GM12892 (cell line): ENCODE measurements at regions not wholly inside any gene's neighbourhood (a gene's known extent, or its start where the extent isn't known, plus 50 kb on each side); places are given as distances from the start of the nearest gene placed in this dataset.

Source experiments
- POLR2AphosphoS5 ChIP-seq: IDR thresholded peaks from 2 replicates; pipeline ENCODE4 v1.6.1; 2011; ENCODE audit warnings: low read depth, low read length, control low read depth
- TAF1 ChIP-seq: IDR thresholded peaks from 2 replicates; pipeline ENCODE4 v1.6.1; 2011; ENCODE audit warnings: low read depth, mild to moderate bottlenecking, control low read depth, low read length, borderline replicate concordance

GRCh38 chr6:163665464-163665863 lies 250.9 kb downstream of the QKI start:
- TF ChIP-seq POLR2AphosphoS5 = no peak
- no peak for TF ChIP-seq TAF1
